ENCODE measurements at regions not wholly inside any gene's neighbourhood (a gene's known extent, or its start where the extent isn't known, plus 50 kb on each side); places are given as distances from the start of the nearest gene placed in this dataset.

- TF ChIP-seq CTCF (IDR thresholded peaks at IDR 0.05; ENCODE audit: extremely low read depth in 1 of 2, insufficient read depth in 1 of 2, low read depth in 1 of 2, low read length in 2 of 2) (no peak), POLR2A (IDR thresholded peaks at IDR 0.05; ENCODE audit: low read depth, low read length) (no peak), JUN (IDR thresholded peaks at IDR 0.05; ENCODE audit: borderline replicate concordance, insufficient read depth, insufficient read length, low read depth) (no peak), POLR2AphosphoS5 (IDR thresholded peaks at IDR 0.05; ENCODE audit: insufficient read depth, low read depth, low read length) (no peak), MYC (IDR thresholded peaks at IDR 0.05; ENCODE audit: low read depth, low read length) (no peak)
These were observed 356.2 kb downstream of the NPR3 start for GRCh38 chr5:33067291-33067690.

Data from endothelial cell of umbilical vein (primary cell).